Sigmoid colon (tissue), 4 donors: ENCODE measurements at regions not wholly inside any gene's neighbourhood (a gene's known extent, or its start where the extent isn't known, plus 50 kb on each side); places are given as distances from the start of the nearest gene placed in this dataset.

ENCODE experiments used
- CTCF ChIP-seq, 4 experiments: fragments of 450-650 bp in 3 of 4; fragments of 200-600 bp in 1 of 4; IDR thresholded peaks; one replicate each; pipeline ENCODE4 v1.5.1; 2016 to 2019; ENCODE audit warnings: antibody characterized with exemption in 4 of 4, mild to moderate bottlenecking in 3 of 4, moderate library complexity in 2 of 4
- EP300 ChIP-seq, 4 donors: sonication (generic); formaldehyde crosslinking; IDR thresholded peaks; one replicate each; pipeline ENCODE4 v1.6.1; 2017; ENCODE audit warnings: antibody characterized with exemption in 4 of 4

- TF ChIP-seq CTCF (IDR thresholded peaks at IDR 0.05) (no peak), EP300 (IDR thresholded peaks at IDR 0.05) (no peak)
Observed at GRCh38 chr4:149910604-149911350, 95.1 kb upstream of the IQCM start.
